ENCODE measurements at regions not wholly inside any gene's neighbourhood (a gene's known extent, or its start where the extent isn't known, plus 50 kb on each side); places are given as distances from the start of the nearest gene placed in this dataset.
"Not testable (repeated sequence)": the region's sequence is repeated elsewhere in the genome, so short reads cannot be mapped to it uniquely, and the experiment has no call there.

GRCh38 chr13:89082623-89083022 is 1411.5 kb downstream of the SLITRK5 start:
- Histone ChIP-seq H3K4me3 (ENCODE audit: low read depth, low read length) (no peak overlapping the region), H3K27me3 (ENCODE audit: control insufficient read depth, insufficient read depth, low read length) (no peaks in the 10 kb centered on the region), H3K4me1 (ENCODE audit: control insufficient read depth, insufficient read depth, low read length) (no peaks in the 10 kb centered on the region), H3K9ac (ENCODE audit: low read depth, low read length) (no peak overlapping the region), H3K36me3 (ENCODE audit: control insufficient read depth, insufficient read depth, low read length) (no peaks in the 10 kb centered on the region), H3K9me3 (ENCODE audit: control insufficient read depth, insufficient read depth, low read length) (no peaks in the 10 kb centered on the region)

- H3K4me3 ChIP-seq (ENCODE audit: low read depth, low read length); H3K27me3 ChIP-seq (ENCODE audit: control insufficient read depth, insufficient read depth, low read length); H3K9ac ChIP-seq (ENCODE audit: low read depth, low read length): not testable (repeated sequence)
These were observed 1416.9 kb downstream of the SLITRK5 start for GRCh38 chr13:89088107-89088506.

GRCh38 chr13:89097994-89098393 is 1426.8 kb downstream of the SLITRK5 start:
- Histone ChIP-seq H3K9me3 (ENCODE audit: control insufficient read depth, insufficient read depth, low read length) (no peaks in the 10 kb centered on the region), H3K4me3 (ENCODE audit: low read depth, low read length) (no peak overlapping the region), H3K36me3 (ENCODE audit: control insufficient read depth, insufficient read depth, low read length) (no peaks in the 10 kb centered on the region), H3K4me1 (ENCODE audit: control insufficient read depth, insufficient read depth, low read length) (no peaks in the 10 kb centered on the region), H3K27me3 (ENCODE audit: control insufficient read depth, insufficient read depth, low read length) (no peaks in the 10 kb centered on the region), H3K9ac (ENCODE audit: low read depth, low read length) (no peak overlapping the region)

More at GRCh38 chr13:89088107-89088506, 1416.9 kb downstream of the SLITRK5 start:
- not testable (repeated sequence) for H3K36me3 ChIP-seq (ENCODE audit: control insufficient read depth, insufficient read depth, low read length); H3K9me3 ChIP-seq (ENCODE audit: control insufficient read depth, insufficient read depth, low read length); H3K4me1 ChIP-seq (ENCODE audit: control insufficient read depth, insufficient read depth, low read length)

DNA sequence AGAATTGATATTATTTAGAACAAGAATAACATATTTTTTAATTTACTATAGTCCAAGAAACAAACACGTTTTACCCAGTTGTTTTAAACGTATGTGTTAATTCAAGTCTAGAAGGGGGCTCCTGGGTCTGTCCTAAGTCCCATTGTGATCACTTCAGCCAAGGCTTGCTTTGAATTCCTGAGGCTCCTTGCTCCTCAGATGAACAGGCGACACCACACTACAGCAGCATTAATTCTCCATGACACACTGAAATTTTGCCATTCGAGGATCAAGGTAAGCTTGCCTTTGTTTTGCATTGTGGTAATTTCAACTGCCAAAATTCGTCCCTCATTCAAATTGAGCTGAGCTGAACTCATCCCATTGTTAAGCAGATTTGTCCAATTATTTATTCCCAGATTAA is 1442.6 kb downstream of the SLITRK5 start:
- Histone ChIP-seq H3K9ac (ENCODE audit: low read depth, low read length) (no peak overlapping the region), H3K4me1 (ENCODE audit: control insufficient read depth, insufficient read depth, low read length) (peaks cover 3% of the 10 kb centered on the region)

DNA sequence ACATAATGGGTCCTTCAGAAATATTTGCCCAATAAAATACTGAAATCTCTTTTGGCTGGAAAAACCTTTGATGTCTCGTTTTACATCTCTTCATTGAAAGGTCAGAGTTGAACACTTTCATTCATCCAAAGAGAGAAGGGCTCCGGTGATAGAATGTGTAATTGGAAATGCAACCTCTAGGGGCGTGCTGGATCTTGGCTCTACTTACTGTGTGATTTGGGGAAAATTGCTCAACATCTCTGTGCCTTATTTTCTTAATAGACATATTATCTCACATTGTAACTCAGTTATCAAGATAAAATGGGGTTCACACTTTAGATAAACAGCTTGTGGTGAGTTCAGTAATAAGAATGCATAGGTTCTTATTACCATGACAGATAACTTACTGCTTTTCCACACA is 1444.1 kb downstream of the SLITRK5 start:
- Histone ChIP-seq H3K9ac (ENCODE audit: low read depth, low read length) (no peak overlapping the region), H3K4me1 (ENCODE audit: control insufficient read depth, insufficient read depth, low read length) (peaks cover 3% of the 10 kb centered on the region), H3K9me3 (ENCODE audit: control insufficient read depth, insufficient read depth, low read length) (no peaks in the 10 kb centered on the region), H3K27me3 (ENCODE audit: control insufficient read depth, insufficient read depth, low read length) (no peaks in the 10 kb centered on the region), H3K4me3 (ENCODE audit: low read depth, low read length) (no peak overlapping the region), H3K36me3 (ENCODE audit: control insufficient read depth, insufficient read depth, low read length) (no peaks in the 10 kb centered on the region)

More for the DNA sequence above, 1442.6 kb downstream of the SLITRK5 start:
- no peak overlapping the region for H3K4me3 ChIP-seq (ENCODE audit: low read depth, low read length)
- H3K27me3 ChIP-seq (ENCODE audit: control insufficient read depth, insufficient read depth, low read length): no peaks in the 10 kb centered on the region
- no peaks in the 10 kb centered on the region for H3K36me3 ChIP-seq (ENCODE audit: control insufficient read depth, insufficient read depth, low read length)
- no peaks in the 10 kb centered on the region for H3K9me3 ChIP-seq (ENCODE audit: control insufficient read depth, insufficient read depth, low read length)

DNA sequence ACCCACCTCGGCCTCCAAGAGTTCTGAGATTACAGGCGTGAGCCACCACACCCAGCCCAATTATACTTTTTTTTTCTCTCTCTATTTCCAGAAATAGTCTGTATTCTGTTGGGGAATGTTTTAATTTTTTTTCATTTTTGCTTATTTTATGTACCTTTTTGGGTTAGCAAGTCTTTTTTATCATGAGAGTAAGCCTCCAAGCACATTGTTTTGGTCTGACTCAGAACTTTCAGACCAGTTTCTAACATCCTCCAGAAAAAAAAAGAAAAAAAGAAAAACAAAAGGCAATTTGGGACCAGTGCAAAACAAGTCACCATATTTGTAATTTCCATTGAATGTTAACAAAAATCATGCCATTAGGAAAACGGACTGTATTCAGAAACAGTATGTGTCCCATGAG is 1465.5 kb downstream of the SLITRK5 start:
- no peaks in the 10 kb centered on the region for H3K4me1 ChIP-seq (ENCODE audit: control insufficient read depth, insufficient read depth, low read length)
- H3K4me3 ChIP-seq (ENCODE audit: low read depth, low read length): no peak overlapping the region
- H3K36me3 ChIP-seq (ENCODE audit: control insufficient read depth, insufficient read depth, low read length): no peaks in the 10 kb centered on the region
- H3K9me3 ChIP-seq (ENCODE audit: control insufficient read depth, insufficient read depth, low read length): no peaks in the 10 kb centered on the region
- H3K27me3 ChIP-seq (ENCODE audit: control insufficient read depth, insufficient read depth, low read length): no peaks in the 10 kb centered on the region
- no peak overlapping the region for H3K9ac ChIP-seq (ENCODE audit: low read depth, low read length)

DNA sequence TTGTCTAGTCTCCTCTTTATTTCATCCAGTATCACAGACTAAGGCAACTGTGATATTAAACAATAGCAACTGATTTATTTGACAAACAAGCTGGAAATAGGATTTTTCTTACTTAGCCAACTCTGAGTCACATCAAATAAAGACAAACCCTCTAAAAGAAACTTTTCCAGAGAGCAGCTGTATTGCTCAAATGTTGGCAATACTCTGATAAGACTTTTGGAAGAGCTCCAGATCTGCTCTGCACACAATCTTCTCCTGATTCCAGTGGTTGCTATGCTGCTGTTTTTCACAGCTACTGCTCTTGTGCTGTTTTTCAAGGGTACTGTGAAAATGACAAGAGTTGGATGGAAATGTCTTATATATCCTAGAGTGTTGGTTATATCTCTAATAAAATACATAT is 1479.2 kb downstream of the SLITRK5 start:
- Histone ChIP-seq H3K4me3 (ENCODE audit: low read depth, low read length) (no peak overlapping the region), H3K9me3 (ENCODE audit: control insufficient read depth, insufficient read depth, low read length) (no peaks in the 10 kb centered on the region), H3K36me3 (ENCODE audit: control insufficient read depth, insufficient read depth, low read length) (no peaks in the 10 kb centered on the region), H3K4me1 (ENCODE audit: control insufficient read depth, insufficient read depth, low read length) (no peaks in the 10 kb centered on the region), H3K27me3 (ENCODE audit: control insufficient read depth, insufficient read depth, low read length) (no peaks in the 10 kb centered on the region), H3K9ac (ENCODE audit: low read depth, low read length) (no peak overlapping the region)

DNA sequence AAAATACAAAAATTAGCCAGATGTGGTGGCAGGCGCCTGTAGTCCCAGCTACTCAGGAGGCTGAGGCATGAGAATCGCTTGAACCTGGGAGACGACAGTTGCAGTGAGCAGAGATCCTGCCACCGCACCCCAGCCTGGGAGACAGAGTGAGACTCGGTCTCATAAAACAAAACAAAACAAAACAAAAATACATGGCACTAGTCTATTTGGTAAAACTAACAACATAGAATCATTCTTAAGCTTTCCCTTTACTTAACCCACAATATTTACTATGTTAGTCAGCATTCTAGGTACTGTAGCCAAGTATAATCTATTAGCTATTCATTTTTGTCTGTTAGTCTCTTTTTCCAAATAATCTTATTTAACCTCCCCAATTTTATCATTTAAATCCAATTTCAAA is 1482.8 kb downstream of the SLITRK5 start:
- H3K4me1 ChIP-seq (ENCODE audit: control insufficient read depth, insufficient read depth, low read length): no peaks in the 10 kb centered on the region
- no peaks in the 10 kb centered on the region for H3K36me3 ChIP-seq (ENCODE audit: control insufficient read depth, insufficient read depth, low read length)
- H3K4me3 ChIP-seq (ENCODE audit: low read depth, low read length): no peak overlapping the region
- no peaks in the 10 kb centered on the region for H3K27me3 ChIP-seq (ENCODE audit: control insufficient read depth, insufficient read depth, low read length)
- no peak overlapping the region for H3K9ac ChIP-seq (ENCODE audit: low read depth, low read length)
- no peaks in the 10 kb centered on the region for H3K9me3 ChIP-seq (ENCODE audit: control insufficient read depth, insufficient read depth, low read length)

- Histone ChIP-seq H3K4me3 (ENCODE audit: low read depth, low read length) (no peak overlapping the region), H3K9me3 (ENCODE audit: control insufficient read depth, insufficient read depth, low read length) (no peaks in the 10 kb centered on the region), H3K9ac (ENCODE audit: low read depth, low read length) (no peak overlapping the region), H3K4me1 (ENCODE audit: control insufficient read depth, insufficient read depth, low read length) (no peaks in the 10 kb centered on the region), H3K27me3 (ENCODE audit: control insufficient read depth, insufficient read depth, low read length) (no peaks in the 10 kb centered on the region), H3K36me3 (ENCODE audit: control insufficient read depth, insufficient read depth, low read length) (no peaks in the 10 kb centered on the region)
These were observed 1491.9 kb downstream of the SLITRK5 start for GRCh38 chr13:89163096-89163495.

DNA sequence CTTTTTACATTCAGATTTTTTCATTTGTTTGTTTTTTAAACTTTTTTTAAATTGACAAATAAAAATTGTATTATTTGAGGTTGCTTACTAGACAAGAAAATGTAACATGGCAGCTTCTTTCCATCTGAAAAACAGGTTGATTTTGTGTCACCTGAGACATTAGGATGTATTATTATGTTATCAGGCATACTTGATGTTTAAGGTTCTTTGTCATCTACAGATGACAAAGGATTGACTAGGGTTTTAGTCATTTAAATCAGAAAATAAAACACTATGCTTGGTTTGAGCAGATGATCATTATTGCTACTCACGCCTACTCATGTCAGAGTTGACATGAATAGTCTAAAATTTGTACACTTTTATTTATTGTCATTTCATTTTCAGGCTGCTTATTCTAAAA is 1494.5 kb downstream of the SLITRK5 start:
- no peaks in the 10 kb centered on the region for H3K36me3 ChIP-seq (ENCODE audit: control insufficient read depth, insufficient read depth, low read length)
- H3K4me3 ChIP-seq (ENCODE audit: low read depth, low read length): no peak overlapping the region
- no peaks in the 10 kb centered on the region for H3K4me1 ChIP-seq (ENCODE audit: control insufficient read depth, insufficient read depth, low read length)
- no peak overlapping the region for H3K9ac ChIP-seq (ENCODE audit: low read depth, low read length)
- no peaks in the 10 kb centered on the region for H3K27me3 ChIP-seq (ENCODE audit: control insufficient read depth, insufficient read depth, low read length)
- H3K9me3 ChIP-seq (ENCODE audit: control insufficient read depth, insufficient read depth, low read length): no peaks in the 10 kb centered on the region

- H3K4me3 ChIP-seq (ENCODE audit: low read depth, low read length): no peak overlapping the region
- no peaks in the 10 kb centered on the region for H3K9me3 ChIP-seq (ENCODE audit: control insufficient read depth, insufficient read depth, low read length)
- no peak overlapping the region for H3K9ac ChIP-seq (ENCODE audit: low read depth, low read length)
- no peaks in the 10 kb centered on the region for H3K4me1 ChIP-seq (ENCODE audit: control insufficient read depth, insufficient read depth, low read length)
- H3K27me3 ChIP-seq (ENCODE audit: control insufficient read depth, insufficient read depth, low read length): no peaks in the 10 kb centered on the region
- no peaks in the 10 kb centered on the region for H3K36me3 ChIP-seq (ENCODE audit: control insufficient read depth, insufficient read depth, low read length)
These were observed 1498.8 kb downstream of the SLITRK5 start for GRCh38 chr13:89169951-89170350.

- Histone ChIP-seq H3K4me1 (ENCODE audit: control insufficient read depth, insufficient read depth, low read length) (no peaks in the 10 kb centered on the region), H3K9ac (ENCODE audit: low read depth, low read length) (no peak overlapping the region), H3K4me3 (ENCODE audit: low read depth, low read length) (no peak overlapping the region), H3K36me3 (ENCODE audit: control insufficient read depth, insufficient read depth, low read length) (no peaks in the 10 kb centered on the region), H3K27me3 (ENCODE audit: control insufficient read depth, insufficient read depth, low read length) (no peaks in the 10 kb centered on the region), H3K9me3 (ENCODE audit: control insufficient read depth, insufficient read depth, low read length) (no peaks in the 10 kb centered on the region)
These were observed 1509.9 kb downstream of the SLITRK5 start for GRCh38 chr13:89181041-89181440.

- Histone ChIP-seq H3K27me3 (ENCODE audit: control insufficient read depth, insufficient read depth, low read length) (no peaks in the 10 kb centered on the region), H3K36me3 (ENCODE audit: control insufficient read depth, insufficient read depth, low read length) (no peaks in the 10 kb centered on the region), H3K4me1 (ENCODE audit: control insufficient read depth, insufficient read depth, low read length) (no peaks in the 10 kb centered on the region), H3K9ac (ENCODE audit: low read depth, low read length) (no peak overlapping the region), H3K4me3 (ENCODE audit: low read depth, low read length) (no peak overlapping the region), H3K9me3 (ENCODE audit: control insufficient read depth, insufficient read depth, low read length) (no peaks in the 10 kb centered on the region)
These were observed 1528.0 kb downstream of the SLITRK5 start for GRCh38 chr13:89199138-89199537.
